Breast epithelium (tissue), 4 donors: ENCODE measurements at regions not wholly inside any gene's neighbourhood (a gene's known extent, or its start where the extent isn't known, plus 50 kb on each side); places are given as distances from the start of the nearest gene placed in this dataset.

ENCODE experiments used
- DNase-seq, 2 donors: peaks; one replicate each; pipeline ENCODE4 v3.0.0-alpha.2; 2019; ENCODE audit warnings: low spot score in 2 of 2
- H3K27ac ChIP-seq, 2 donors: fragments of 200-600 bp; sonication (generic) in 1 of 2; one replicate each; pipeline ENCODE4 v1.5.1; 2016 to 2019; ENCODE audit warnings: mild to moderate bottlenecking in 1 of 2
- H3K27me3 ChIP-seq, 2 donors: fragments of 200-600 bp; sonication (generic) in 1 of 2; one replicate each; pipeline versions ENCODE4 v1.5.1 to v1.6.0; 2017 to 2019; ENCODE audit warnings: control low read depth in 1 of 2, mild to moderate bottlenecking in 1 of 2
- H3K36me3 ChIP-seq: fragments of 200-600 bp; one replicate; pipeline ENCODE4 v1.5.1; 2019
- H3K4me1 ChIP-seq, 2 donors: fragments of 200-600 bp; sonication (generic); one replicate each; pipeline ENCODE4 v1.5.1; 2016 to 2019; ENCODE audit warnings: control low read depth in 1 of 2
- H3K4me3 ChIP-seq, 3 donors: fragments of 200-600 bp; sonication (generic); 1 replicate in 2 of 3; 2 replicates in 1 of 3; pipeline ENCODE4 v1.5.1; 2016 to 2019; ENCODE audit warnings: mild to moderate bottlenecking in 3 of 3, moderate library complexity in 2 of 3
- H3K9me3 ChIP-seq, 2 donors: fragments of 200-600 bp; sonication (generic) in 1 of 2; one replicate each; pipeline ENCODE4 v1.5.1; 2016 to 2019; ENCODE audit warnings: control low read depth in 1 of 2
- POLR2A ChIP-seq: fragments of 450-650 bp; IDR thresholded peaks from one replicate; pipeline ENCODE4 v1.6.1; 2016; ENCODE audit warnings: antibody characterized with exemption, mild to moderate bottlenecking, moderate library complexity
- POLR2AphosphoS5 ChIP-seq, 3 donors: sonication (generic); formaldehyde crosslinking; IDR thresholded peaks; one replicate each; pipeline ENCODE4 v1.6.1; 2017; ENCODE audit warnings: antibody characterized with exemption in 3 of 3
- intact Hi-C: fragments of 100-400 bp; cut with DNase I; formaldehyde crosslinking; loops from one replicate; pipeline ENCODE4 v1.15.1; 2023; ENCODE audit warnings: low total_unique reads
- TF ChIP-seq, protein P1 (sequence below), 3 donors: fragments of 450-650 bp; IDR thresholded peaks; one replicate each; pipeline ENCODE4 v1.5.1; 2016 to 2017; ENCODE audit warnings: antibody characterized with exemption in 3 of 3, mild to moderate bottlenecking in 3 of 3, moderate library complexity in 3 of 3

GRCh38 chr3:28900301-28900700, 380.6 kb upstream of the RBMS3 start:
- DNase-seq = no peak
- H3K27ac ChIP-seq = no peak overlapping the region
- TF ChIP-seq, protein P1, sequence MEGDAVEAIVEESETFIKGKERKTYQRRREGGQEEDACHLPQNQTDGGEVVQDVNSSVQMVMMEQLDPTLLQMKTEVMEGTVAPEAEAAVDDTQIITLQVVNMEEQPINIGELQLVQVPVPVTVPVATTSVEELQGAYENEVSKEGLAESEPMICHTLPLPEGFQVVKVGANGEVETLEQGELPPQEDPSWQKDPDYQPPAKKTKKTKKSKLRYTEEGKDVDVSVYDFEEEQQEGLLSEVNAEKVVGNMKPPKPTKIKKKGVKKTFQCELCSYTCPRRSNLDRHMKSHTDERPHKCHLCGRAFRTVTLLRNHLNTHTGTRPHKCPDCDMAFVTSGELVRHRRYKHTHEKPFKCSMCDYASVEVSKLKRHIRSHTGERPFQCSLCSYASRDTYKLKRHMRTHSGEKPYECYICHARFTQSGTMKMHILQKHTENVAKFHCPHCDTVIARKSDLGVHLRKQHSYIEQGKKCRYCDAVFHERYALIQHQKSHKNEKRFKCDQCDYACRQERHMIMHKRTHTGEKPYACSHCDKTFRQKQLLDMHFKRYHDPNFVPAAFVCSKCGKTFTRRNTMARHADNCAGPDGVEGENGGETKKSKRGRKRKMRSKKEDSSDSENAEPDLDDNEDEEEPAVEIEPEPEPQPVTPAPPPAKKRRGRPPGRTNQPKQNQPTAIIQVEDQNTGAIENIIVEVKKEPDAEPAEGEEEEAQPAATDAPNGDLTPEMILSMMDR (IDR thresholded peaks at IDR 0.05) = no peak
- TF ChIP-seq POLR2A (no peak), POLR2AphosphoS5 (IDR thresholded peaks at IDR 0.05) (no peak)
- intact Hi-C loops = no loop called here
- H3K4me3 ChIP-seq = no peak overlapping the region
- H3K36me3 ChIP-seq = no peaks in the 10 kb centered on the region
- no peaks in the 10 kb centered on the region for H3K4me1 ChIP-seq
- H3K9me3 ChIP-seq = peaks cover 0 to 3% of the 10 kb centered on the region in 2 donors
- H3K27me3 ChIP-seq = no peaks in the 10 kb centered on the region

GRCh38 chr3:28901018-28901417, 379.9 kb upstream of the RBMS3 start:
- Histone ChIP-seq H3K9me3 (peaks cover 0 to 3% of the 10 kb centered on the region in 2 donors), H3K4me1 (no peaks in the 10 kb centered on the region), H3K36me3 (no peaks in the 10 kb centered on the region), H3K4me3 (no peak overlapping the region), H3K27ac (peak overlapping the region in 1 of 2 donors; percentile 53), H3K27me3 (no peaks in the 10 kb centered on the region)
- TF ChIP-seq, protein P1 (IDR thresholded peaks at IDR 0.05) = no peak
- TF ChIP-seq POLR2A = no peak
- no peak for TF ChIP-seq POLR2AphosphoS5 (IDR thresholded peaks at IDR 0.05)
- DNase-seq = no peak
- intact Hi-C loops = no loop called here

DNA sequence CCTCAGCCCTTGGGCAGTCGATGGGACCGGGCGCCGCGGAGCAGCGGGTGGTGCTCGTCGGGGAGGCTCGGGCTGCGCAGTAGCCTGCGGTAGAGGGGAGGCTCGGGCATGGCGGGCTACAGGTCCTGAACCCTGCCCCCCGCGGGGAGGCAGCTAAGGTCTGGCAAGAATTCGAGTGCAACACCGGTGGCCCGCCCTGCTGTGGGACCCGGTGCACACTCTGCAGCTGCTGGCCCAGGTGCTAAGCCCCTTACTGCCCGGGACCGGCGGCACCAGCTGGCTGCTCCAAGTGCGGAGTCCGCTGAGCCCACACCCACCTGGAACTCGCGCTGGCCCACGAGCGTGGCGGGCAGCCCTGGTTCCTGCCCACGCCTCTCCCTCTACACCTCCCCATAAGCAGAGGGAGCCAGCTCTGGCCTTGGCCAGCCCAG, 377.7 kb upstream of the RBMS3 start:
- H3K27me3 ChIP-seq = no peaks in the 10 kb centered on the region
- TF ChIP-seq, protein P1 (IDR thresholded peaks at IDR 0.05) = no peak
- TF ChIP-seq POLR2AphosphoS5 (IDR thresholded peaks at IDR 0.05) (no peak), POLR2A (no peak)
- H3K27ac ChIP-seq = no peak overlapping the region
- H3K4me3 ChIP-seq = no peak overlapping the region
- intact Hi-C loops = no loop called here
- DNase-seq = no peak
- no peaks in the 10 kb centered on the region for H3K36me3 ChIP-seq
- H3K9me3 ChIP-seq = peaks cover 0 to 3% of the 10 kb centered on the region in 2 donors
- no peaks in the 10 kb centered on the region for H3K4me1 ChIP-seq

- TF ChIP-seq POLR2AphosphoS5 (IDR thresholded peaks at IDR 0.05) (no peak), POLR2A (no peak)
- TF ChIP-seq, protein P1 (IDR thresholded peaks at IDR 0.05) = no peak
- H3K9me3 ChIP-seq = peaks cover 0 to 3% of the 10 kb centered on the region in 2 donors
- H3K36me3 ChIP-seq = no peaks in the 10 kb centered on the region
- intact Hi-C loops = no loop called here
- H3K27me3 ChIP-seq = no peaks in the 10 kb centered on the region
- no peak overlapping the region for H3K4me3 ChIP-seq
- no peaks in the 10 kb centered on the region for H3K4me1 ChIP-seq
- DNase-seq = no peak
- no peak overlapping the region for H3K27ac ChIP-seq
These were observed 375.1 kb upstream of the RBMS3 start for GRCh38 chr3:28905798-28906197.

- intact Hi-C loops = no loop called here
- no peak for DNase-seq
These were observed 374.1 kb upstream of the RBMS3 start for GRCh38 chr3:28906561-28907310.

More at GRCh38 chr3:28906561-28907310, 374.1 kb upstream of the RBMS3 start:
- H3K4me3 ChIP-seq = no peak overlapping the region
- TF ChIP-seq POLR2AphosphoS5 (IDR thresholded peaks at IDR 0.05) = no peak
- TF ChIP-seq POLR2A = no peak
- TF ChIP-seq, protein P1 (IDR thresholded peaks at IDR 0.05) = no peak
- no peaks in the 10 kb centered on the region for H3K27me3 ChIP-seq
- peaks cover 0 to 3% of the 10 kb centered on the region in 2 donors for H3K9me3 ChIP-seq
- no peak overlapping the region for H3K27ac ChIP-seq
- no peaks in the 10 kb centered on the region for H3K4me1 ChIP-seq
- no peaks in the 10 kb centered on the region for H3K36me3 ChIP-seq
